ENCODE measurements at regions not wholly inside any gene's neighbourhood (a gene's known extent, or its start where the extent isn't known, plus 50 kb on each side); places are given as distances from the start of the nearest gene placed in this dataset.

- TF ChIP-seq CTCF (IDR thresholded peaks at IDR 0.05; ENCODE audit: poor library complexity, severe bottlenecking): no peak
- TF ChIP-seq EP300 (conservative IDR thresholded peaks at IDR 0.05; ENCODE audit: poor library complexity, severe bottlenecking): no peak
- no peak for TF ChIP-seq REST (IDR thresholded peaks at IDR 0.05; ENCODE audit: borderline replicate concordance)
- no peak for TF ChIP-seq EZH2 (IDR thresholded peaks at IDR 0.05; ENCODE audit: borderline replicate concordance, insufficient read depth, low read length, poor library complexity, severe bottlenecking)
- no peak for TF ChIP-seq MXI1 (conservative IDR thresholded peaks at IDR 0.05; ENCODE audit: poor library complexity, severe bottlenecking)
Measured at GRCh38 chr4:57206172-57206571, 96.0 kb upstream of the IGFBP7 start.
